HepG2 (cell line): ENCODE measurements at regions not wholly inside any gene's neighbourhood (a gene's known extent, or its start where the extent isn't known, plus 50 kb on each side); places are given as distances from the start of the nearest gene placed in this dataset.

ENCODE experiments used
- ATAC-seq: fragments of 200-7000 bp; cut with Tn5 transposase; 3 replicates; pipeline ENCODE4 v1.9.1; 2020; ENCODE audit warnings: mild to moderate bottlenecking, moderate library complexity
- BruUV-seq: library from RNA; stranded (reverse); fragments of 400-500 nt; replicated peaks from 2 replicates; lab custom pipeline; 2021; lab: Mats Ljungman, UMichigan
- CTCF ChIA-PET: fragments of 300-600 bp; formaldehyde crosslinking; extraction: SDS; loops from one replicate; lab custom pipeline; 2021; ENCODE audit warnings: low total read pairs, inconsistent platforms, low intra/inter-chr PET ratio; lab: Yijun Ruan, JAX
- POLR2A ChIA-PET: fragments of 350-600 bp; sonication (Branson Sonifier 250); formaldehyde crosslinking; loops from one replicate; lab custom pipeline; 2020; ENCODE audit warnings: antibody characterized with exemption, inconsistent platforms; lab: Yijun Ruan, JAX
- DNase-seq: peaks from one replicate; pipeline ENCODE4 v3.0.0-alpha.2; 2015; ENCODE audit warnings: low spot score
- FAIRE-seq: peaks from 3 replicates; lab custom pipeline; 2011; peaks lifted over from hg19 to GRCh38; lab: Jason Lieb, UNC
- H2AFZ ChIP-seq: one replicate; pipeline ENCODE4 v1.6.1; 2011; ENCODE audit warnings: low read length, inconsistent platforms
- H3K27ac ChIP-seq: fragments of 300-600 bp; 3 replicates; pipeline ENCODE4 v1.8.0; 2011; ENCODE audit warnings: mixed run types, mild to moderate bottlenecking, mixed read lengths, low read length, inconsistent platforms; ENCODE audit not compliant: insufficient read depth; ENCODE audit errors: extremely low read length
- H3K27me3 ChIP-seq, 2 experiments: fragments of 200-600 bp in 1 of 2; 2 replicates in 1 of 2; 3 replicates in 1 of 2; pipeline versions ENCODE4 v1.6.0 to v1.8.0; 2011; ENCODE audit warnings: low read length in 2 of 2, mild to moderate bottlenecking in 2 of 2, moderate library complexity in 2 of 2, inconsistent platforms in 1 of 2; ENCODE audit not compliant: insufficient read depth in 2 of 2, control insufficient read depth in 1 of 2
- H3K36me3 ChIP-seq, 2 experiments: fragments of 200-600 bp in 1 of 2; replicated peaks in 1 of 2; 2 replicates in 1 of 2; 3 replicates in 1 of 2; pipeline versions ENCODE4 v1.5.1 to v1.8.0; 2011; ENCODE audit warnings: low read length in 2 of 2, inconsistent platforms in 1 of 2; ENCODE audit not compliant: insufficient read depth in 2 of 2, control insufficient read depth in 1 of 2
- H3K4me1 ChIP-seq: 2 replicates; pipeline ENCODE4 v1.5.1; 2012; ENCODE audit warnings: low read length, inconsistent platforms; ENCODE audit not compliant: insufficient read depth
- H3K4me2 ChIP-seq: 2 replicates; pipeline ENCODE4 v1.6.0; 2011; ENCODE audit warnings: low read depth, low read length, inconsistent platforms
- H3K4me3 ChIP-seq, 3 experiments: fragments of 200-600 bp in 1 of 3; sonication (generic), shearing (Covaris generic) in 1 of 3; replicated peaks in 1 of 3; 2 replicates each; pipeline ENCODE4 v1.5.1; 2011 to 2016; ENCODE audit warnings: low read length in 3 of 3, inconsistent platforms in 2 of 3, low read depth in 2 of 3, mild to moderate bottlenecking in 2 of 3, control low read depth in 1 of 3, mixed read lengths in 1 of 3; ENCODE audit not compliant: insufficient read depth in 1 of 3
- H3K79me2 ChIP-seq: one replicate; pipeline ENCODE4 v1.6.1; 2011; ENCODE audit warnings: low read length, inconsistent platforms; ENCODE audit not compliant: insufficient read depth
- H3K9ac ChIP-seq: 2 replicates; pipeline ENCODE4 v1.6.0; 2011; ENCODE audit warnings: mild to moderate bottlenecking, low read depth, low read length, inconsistent platforms; ENCODE audit not compliant: insufficient read depth
- H3K9me3 ChIP-seq: 2 replicates; pipeline ENCODE4 v1.5.1; 2012; ENCODE audit warnings: mild to moderate bottlenecking, low read length
- H4K20me1 ChIP-seq: 2 replicates; pipeline ENCODE4 v1.6.0; 2011; ENCODE audit warnings: inconsistent platforms, mild to moderate bottlenecking, low read length, moderate library complexity; ENCODE audit not compliant: insufficient read depth
- GPN1 ChIP-seq: sonication (generic); formaldehyde crosslinking; IDR thresholded peaks from 2 replicates; pipeline ENCODE4 v1.5.1; 2020; ENCODE audit warnings: missing genetic modification reagents, borderline replicate concordance
- GTF2F1 ChIP-seq: fragments of 150-350 bp; IDR thresholded peaks from 2 replicates; pipeline ENCODE4 v1.6.1; 2014; ENCODE audit warnings: low read length
- HNF4A ChIP-seq: sonication (generic); formaldehyde crosslinking; IDR thresholded peaks from 2 replicates; pipeline ENCODE4 v1.4.0; 2020; ENCODE audit warnings: missing genetic modification reagents
- MYNN ChIP-seq: sonication (generic); formaldehyde crosslinking; IDR thresholded peaks from 2 replicates; pipeline ENCODE4 v1.4.0; 2020; ENCODE audit warnings: mild to moderate bottlenecking, low read depth, missing genetic modification reagents
- PRDM15 ChIP-seq: sonication (generic); formaldehyde crosslinking; IDR thresholded peaks from 2 replicates; pipeline ENCODE4 v1.4.0; 2020; ENCODE audit warnings: missing genetic modification reagents
- RCOR2 ChIP-seq: IDR thresholded peaks from 2 replicates; pipeline ENCODE4 v1.6.1; 2016; ENCODE audit warnings: missing biosample characterization, missing genetic modification reagents
- TEAD2 ChIP-seq: sonication (generic); formaldehyde crosslinking; IDR thresholded peaks from 2 replicates; pipeline ENCODE4 v1.9.0; 2021; ENCODE audit warnings: missing genetic modification reagents
- TIGD3 ChIP-seq: sonication (generic); formaldehyde crosslinking; IDR thresholded peaks from 2 replicates; pipeline ENCODE4 v1.5.1; 2020; ENCODE audit warnings: mild to moderate bottlenecking, missing genetic modification reagents, borderline replicate concordance
- ZNF253 ChIP-seq: sonication (generic); formaldehyde crosslinking; IDR thresholded peaks from 2 replicates; pipeline ENCODE4 v1.8.0; 2022; ENCODE audit warnings: mild to moderate bottlenecking, missing genetic modification reagents, borderline replicate concordance
- ZNF329 ChIP-seq: sonication (generic); formaldehyde crosslinking; IDR thresholded peaks from 2 replicates; pipeline ENCODE4 v1.9.0; 2021; ENCODE audit warnings: low read depth, mild to moderate bottlenecking, missing genetic modification reagents
- ZNF441 ChIP-seq: sonication (generic); formaldehyde crosslinking; IDR thresholded peaks from 2 replicates; pipeline ENCODE4 v1.7.0; 2021; ENCODE audit warnings: missing genetic modification reagents, borderline replicate concordance
- ZNF501 ChIP-seq: sonication (generic); formaldehyde crosslinking; IDR thresholded peaks from 2 replicates; pipeline ENCODE4 v1.5.1; 2020; ENCODE audit warnings: mild to moderate bottlenecking, moderate library complexity, missing genetic modification reagents
- ZNF552 ChIP-seq: sonication (generic); formaldehyde crosslinking; IDR thresholded peaks from 2 replicates; pipeline ENCODE4 v1.9.0; 2022; ENCODE audit warnings: missing genetic modification reagents, mild to moderate bottlenecking, borderline replicate concordance
- ZNF562 ChIP-seq: sonication (generic); formaldehyde crosslinking; IDR thresholded peaks from 2 replicates; pipeline ENCODE4 v1.8.0; 2022; ENCODE audit warnings: missing genetic modification reagents, borderline replicate concordance
- ZNF567 ChIP-seq: sonication (generic); formaldehyde crosslinking; IDR thresholded peaks from 2 replicates; pipeline ENCODE4 v1.8.1; 2023; ENCODE audit warnings: mild to moderate bottlenecking, missing genetic modification reagents, borderline replicate concordance
- ZNF703 ChIP-seq: sonication (generic); formaldehyde crosslinking; IDR thresholded peaks from 2 replicates; pipeline ENCODE4 v1.5.1; 2020; ENCODE audit warnings: missing genetic modification reagents, mild to moderate bottlenecking, moderate library complexity, borderline replicate concordance
- ZNF792 ChIP-seq: IDR thresholded peaks from 2 replicates; pipeline ENCODE4 v1.6.1; 2016
- ZSCAN30 ChIP-seq: sonication (generic); formaldehyde crosslinking; IDR thresholded peaks from 2 replicates; pipeline ENCODE4 v1.5.0; 2020; ENCODE audit warnings: mild to moderate bottlenecking, missing genetic modification reagents
- WGBS: methylation state at CpG from one replicate; pipeline ENCODE4 v1.1.6; 2017; ENCODE audit warnings: low lambda C conversion rate; 5-methylcytosine and 5-hydroxymethylcytosine counted together
- in situ Hi-C: cut with HindIII; loops from 2 replicates; pipeline ENCODE4 v1.10.0; 2017; ENCODE audit warnings: low pct_unique_long_range_greater_than_20kb; ENCODE audit not compliant: extremely low pct_ligation_motif_present
- intact Hi-C: fragments of 100-400 bp; cut with micrococcal nuclease; formaldehyde crosslinking; loops from one replicate; pipeline ENCODE4 v1.10.0; 2022; ENCODE audit not compliant: unreplicated experiment

DNA sequence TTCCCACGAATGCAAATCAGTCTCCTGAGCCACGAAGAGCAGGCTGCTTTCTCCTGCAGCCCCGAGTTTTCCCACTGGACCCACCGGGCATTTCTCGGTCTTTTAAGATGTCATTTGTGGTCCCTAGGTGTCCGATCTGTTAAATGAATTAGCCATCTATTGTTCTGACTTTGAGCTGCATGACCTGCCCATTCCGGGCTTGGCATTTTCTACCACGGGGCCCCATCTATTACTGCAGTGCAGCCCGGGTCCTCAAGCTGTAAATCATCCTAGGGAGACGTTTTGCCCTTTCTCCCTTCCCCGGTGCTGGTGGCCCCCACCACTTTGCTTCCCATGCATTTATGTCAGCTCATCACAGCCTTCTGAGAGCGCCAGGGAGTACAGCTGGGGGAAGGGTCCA lies 405.4 kb downstream of the IRX1 start (continued):
- TF ChIP-seq ZNF253 (CRISPR knock-in tag) (no peak), MYNN (CRISPR knock-in tag) (no peak)

GRCh38 chr5:4001758-4002533 lies 406.3 kb downstream of the IRX1 start:
- intact Hi-C loops, result no loop called here
- in situ Hi-C loops, result no loop called here
- no peak overlapping the region for H3K4me3 ChIP-seq
- ChIA-PET POLR2A (no interaction called here), CTCF (no interaction called here)
- BruUV-seq, result no TSS peak
- no peak for ATAC-seq
- 13% methylated on average over 10 of the region's 10 CpGs for WGBS
- no peak overlapping the region for H3K4me2 ChIP-seq
- TF ChIP-seq ZNF501 (no peak), GPN1 (CRISPR knock-in tag) (no peak), RCOR2 (CRISPR knock-in tag) (no peak), ZNF567 (no peak), PRDM15 (CRISPR knock-in tag) (no peak), ZNF792 (no peak), HNF4A (CRISPR knock-in tag) (no peak), TIGD3 (CRISPR knock-in tag) (no peak), ZNF441 (CRISPR knock-in tag) (no peak), ZNF562 (CRISPR knock-in tag) (no peak), GTF2F1 (no peak), ZNF703 (no peak), ZNF552 (CRISPR knock-in tag) (no peak), TEAD2 (no peak), ZNF329 (CRISPR knock-in tag) (no peak), ZSCAN30 (CRISPR knock-in tag) (no peak)
- H3K27me3 ChIP-seq, result no peaks in the 10 kb centered on the region
- no peaks in the 10 kb centered on the region for H3K36me3 ChIP-seq
- H3K4me1 ChIP-seq, result no peaks in the 10 kb centered on the region
- H3K27ac ChIP-seq, result no peak overlapping the region
- H4K20me1 ChIP-seq, result no peaks in the 10 kb centered on the region
- no peak for DNase-seq
- no peak overlapping the region for H2AFZ ChIP-seq
- H3K79me2 ChIP-seq, result no peaks in the 10 kb centered on the region
- H3K9me3 ChIP-seq, result peaks cover 96% of the 10 kb centered on the region
- H3K9ac ChIP-seq, result no peak overlapping the region
- no peak for FAIRE-seq
